Gastroesophageal sphincter (tissue), 3 donors: ENCODE measurements at regions not wholly inside any gene's neighbourhood (a gene's known extent, or its start where the extent isn't known, plus 50 kb on each side); places are given as distances from the start of the nearest gene placed in this dataset.

Source experiments
- EP300 ChIP-seq: sonication (generic); formaldehyde crosslinking; IDR thresholded peaks from one replicate; pipeline ENCODE4 v1.6.1; 2017; ENCODE audit warnings: antibody characterized with exemption, mild to moderate bottlenecking
- POLR2AphosphoS5 ChIP-seq: sonication (generic); formaldehyde crosslinking; IDR thresholded peaks from one replicate; pipeline ENCODE4 v1.6.1; 2017; ENCODE audit warnings: antibody characterized with exemption
- TF ChIP-seq, protein P1 (sequence below), 4 experiments: fragments of 200-600 bp in 2 of 4; fragments of 450-650 bp in 2 of 4; sonication (generic) in 1 of 4; IDR thresholded peaks; one replicate each; pipeline ENCODE4 v1.5.1; 2017 to 2019; ENCODE audit warnings: antibody characterized with exemption in 4 of 4, mild to moderate bottlenecking in 2 of 4, moderate library complexity in 2 of 4

DNA sequence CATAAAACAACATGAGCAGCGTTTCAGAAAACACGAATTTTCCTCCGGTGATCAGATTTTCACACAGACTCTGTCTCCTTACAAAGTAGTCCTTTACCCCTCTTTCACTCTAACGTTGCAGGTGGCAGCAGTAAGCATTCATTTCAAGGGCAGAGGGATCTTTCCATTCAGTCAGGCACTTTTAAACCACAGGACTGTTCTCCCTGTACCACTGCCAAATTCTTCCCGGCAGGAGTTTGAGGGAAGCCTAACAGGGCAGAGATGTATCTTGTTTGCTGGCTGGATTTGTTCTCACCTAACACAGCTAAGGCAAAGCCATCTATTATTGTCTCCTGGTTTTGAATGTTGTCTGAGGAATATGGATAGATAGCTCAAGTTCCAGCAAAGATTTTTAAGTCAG, 1187.3 kb upstream of the SEL1L start:
- TF ChIP-seq POLR2AphosphoS5 (no peak), EP300 (no peak)
- TF ChIP-seq, protein P1, sequence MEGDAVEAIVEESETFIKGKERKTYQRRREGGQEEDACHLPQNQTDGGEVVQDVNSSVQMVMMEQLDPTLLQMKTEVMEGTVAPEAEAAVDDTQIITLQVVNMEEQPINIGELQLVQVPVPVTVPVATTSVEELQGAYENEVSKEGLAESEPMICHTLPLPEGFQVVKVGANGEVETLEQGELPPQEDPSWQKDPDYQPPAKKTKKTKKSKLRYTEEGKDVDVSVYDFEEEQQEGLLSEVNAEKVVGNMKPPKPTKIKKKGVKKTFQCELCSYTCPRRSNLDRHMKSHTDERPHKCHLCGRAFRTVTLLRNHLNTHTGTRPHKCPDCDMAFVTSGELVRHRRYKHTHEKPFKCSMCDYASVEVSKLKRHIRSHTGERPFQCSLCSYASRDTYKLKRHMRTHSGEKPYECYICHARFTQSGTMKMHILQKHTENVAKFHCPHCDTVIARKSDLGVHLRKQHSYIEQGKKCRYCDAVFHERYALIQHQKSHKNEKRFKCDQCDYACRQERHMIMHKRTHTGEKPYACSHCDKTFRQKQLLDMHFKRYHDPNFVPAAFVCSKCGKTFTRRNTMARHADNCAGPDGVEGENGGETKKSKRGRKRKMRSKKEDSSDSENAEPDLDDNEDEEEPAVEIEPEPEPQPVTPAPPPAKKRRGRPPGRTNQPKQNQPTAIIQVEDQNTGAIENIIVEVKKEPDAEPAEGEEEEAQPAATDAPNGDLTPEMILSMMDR (IDR thresholded peaks at IDR 0.05) = no peak
